Loucy (cell line): ENCODE measurements at regions not wholly inside any gene's neighbourhood (a gene's known extent, or its start where the extent isn't known, plus 50 kb on each side); places are given as distances from the start of the nearest gene placed in this dataset.

Experiments used
- H2AFZ ChIP-seq: fragments of 200-600 bp; sonication (generic); 2 replicates; pipeline ENCODE4 v1.6.0; 2016; ENCODE audit warnings: antibody characterized with exemption, mild to moderate bottlenecking, low read length, moderate library complexity
- H3F3A ChIP-seq: fragments of 200-600 bp; 2 replicates; pipeline ENCODE4 v1.6.0; 2016; ENCODE audit warnings: antibody characterized with exemption, low read depth, mild to moderate bottlenecking
- H3K27me3 ChIP-seq: fragments of 200-600 bp; sonication (generic); 2 replicates; pipeline ENCODE4 v1.6.1; 2014; ENCODE audit warnings: low read length, mild to moderate bottlenecking; ENCODE audit not compliant: insufficient read depth, poor library complexity, severe bottlenecking
- H3K36me3 ChIP-seq: fragments of 200-600 bp; sonication (generic); 2 replicates; pipeline ENCODE4 v1.6.1; 2016; ENCODE audit warnings: low read length; ENCODE audit not compliant: insufficient read depth
- H3K4me1 ChIP-seq: fragments of 200-600 bp; sonication (generic); 2 replicates; pipeline ENCODE4 v1.5.1; 2014; ENCODE audit warnings: low read length, mild to moderate bottlenecking; ENCODE audit not compliant: insufficient read depth, poor library complexity, severe bottlenecking
- H3K4me2 ChIP-seq: fragments of 200-600 bp; sonication (generic); 2 replicates; pipeline ENCODE4 v1.6.0; 2014; ENCODE audit warnings: antibody characterized with exemption, low read length, low read depth, mild to moderate bottlenecking; ENCODE audit not compliant: poor library complexity, severe bottlenecking
- H3K4me3 ChIP-seq: fragments of 200-600 bp; sonication (generic); 2 replicates; pipeline ENCODE4 v1.5.1; 2014; ENCODE audit warnings: low read length, mild to moderate bottlenecking, mixed read lengths; ENCODE audit not compliant: poor library complexity, severe bottlenecking
- H3K79me2 ChIP-seq: fragments of 200-600 bp; sonication (generic); 2 replicates; pipeline ENCODE4 v1.6.1; 2014; ENCODE audit warnings: low read length; ENCODE audit not compliant: insufficient read depth
- H3K9ac ChIP-seq: fragments of 200-600 bp; sonication (generic); 2 replicates; pipeline ENCODE4 v1.6.0; 2014; ENCODE audit warnings: mild to moderate bottlenecking, low read depth, low read length, moderate library complexity; ENCODE audit not compliant: poor library complexity, severe bottlenecking
- H3K9me2 ChIP-seq: fragments of 200-600 bp; sonication (generic); replicated peaks from 2 replicates; pipeline ENCODE4 v1.6.1; 2016; ENCODE audit warnings: low read depth, low read length, mixed read lengths
- H3K9me3 ChIP-seq: fragments of 200-600 bp; sonication (generic); 2 replicates; pipeline ENCODE4 v1.6.1; 2014; ENCODE audit warnings: mild to moderate bottlenecking, antibody characterized with exemption, low read length, low read depth; ENCODE audit not compliant: insufficient read depth
- H4K20me1 ChIP-seq: fragments of 200-600 bp; sonication (generic); 2 replicates; pipeline ENCODE4 v1.6.0; 2014; ENCODE audit warnings: antibody characterized with exemption, low read length, mild to moderate bottlenecking; ENCODE audit not compliant: insufficient read depth, poor library complexity, severe bottlenecking
- EZH2phosphoT487 ChIP-seq: fragments of 200-600 bp; IDR thresholded peaks from 2 replicates; pipeline ENCODE4 v1.6.1; 2018; ENCODE audit warnings: antibody characterized with exemption, mild to moderate bottlenecking, moderate library complexity, borderline replicate concordance
- TF ChIP-seq, protein P1 (sequence below): fragments of 200-600 bp; sonication (generic); conservative IDR thresholded peaks from 2 replicates; pipeline ENCODE4 v1.5.1; 2014; ENCODE audit warnings: mild to moderate bottlenecking, antibody characterized with exemption, low read length

DNA sequence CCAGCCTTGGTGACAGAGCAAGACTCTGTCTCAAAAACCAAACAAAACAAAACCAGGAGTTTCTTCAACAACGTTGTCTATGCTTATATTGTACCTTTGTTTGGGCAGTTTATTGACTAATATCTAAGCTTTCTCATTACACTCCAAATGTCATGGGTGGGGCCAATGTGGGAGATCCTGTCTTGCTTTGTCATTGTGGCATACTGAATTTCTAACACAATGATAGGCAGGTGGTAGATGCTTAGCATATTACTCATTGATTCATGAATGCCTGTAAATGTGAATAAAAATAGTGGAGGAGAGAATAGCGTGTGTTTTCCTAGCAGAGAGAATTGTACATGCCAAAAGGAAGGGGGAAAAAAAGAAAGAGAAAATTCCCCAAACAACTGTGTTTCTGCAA, 802.5 kb upstream of the EEF2KMT start:
- Histone ChIP-seq H3K4me2 (no peak overlapping the region), H3K9me2 (no peaks in the 10 kb centered on the region), H3K9ac (no peak overlapping the region), H3K36me3 (no peaks in the 10 kb centered on the region), H3K27me3 (no peaks in the 10 kb centered on the region), H3K79me2 (no peaks in the 10 kb centered on the region), H3F3A (no peaks in the 10 kb centered on the region), H2AFZ (no peak overlapping the region), H3K4me3 (no peak overlapping the region), H3K9me3 (no peaks in the 10 kb centered on the region), H3K4me1 (no peaks in the 10 kb centered on the region), H4K20me1 (no peaks in the 10 kb centered on the region)
- TF ChIP-seq, protein P1, sequence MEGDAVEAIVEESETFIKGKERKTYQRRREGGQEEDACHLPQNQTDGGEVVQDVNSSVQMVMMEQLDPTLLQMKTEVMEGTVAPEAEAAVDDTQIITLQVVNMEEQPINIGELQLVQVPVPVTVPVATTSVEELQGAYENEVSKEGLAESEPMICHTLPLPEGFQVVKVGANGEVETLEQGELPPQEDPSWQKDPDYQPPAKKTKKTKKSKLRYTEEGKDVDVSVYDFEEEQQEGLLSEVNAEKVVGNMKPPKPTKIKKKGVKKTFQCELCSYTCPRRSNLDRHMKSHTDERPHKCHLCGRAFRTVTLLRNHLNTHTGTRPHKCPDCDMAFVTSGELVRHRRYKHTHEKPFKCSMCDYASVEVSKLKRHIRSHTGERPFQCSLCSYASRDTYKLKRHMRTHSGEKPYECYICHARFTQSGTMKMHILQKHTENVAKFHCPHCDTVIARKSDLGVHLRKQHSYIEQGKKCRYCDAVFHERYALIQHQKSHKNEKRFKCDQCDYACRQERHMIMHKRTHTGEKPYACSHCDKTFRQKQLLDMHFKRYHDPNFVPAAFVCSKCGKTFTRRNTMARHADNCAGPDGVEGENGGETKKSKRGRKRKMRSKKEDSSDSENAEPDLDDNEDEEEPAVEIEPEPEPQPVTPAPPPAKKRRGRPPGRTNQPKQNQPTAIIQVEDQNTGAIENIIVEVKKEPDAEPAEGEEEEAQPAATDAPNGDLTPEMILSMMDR: no peak
- TF ChIP-seq EZH2phosphoT487: no peak

DNA sequence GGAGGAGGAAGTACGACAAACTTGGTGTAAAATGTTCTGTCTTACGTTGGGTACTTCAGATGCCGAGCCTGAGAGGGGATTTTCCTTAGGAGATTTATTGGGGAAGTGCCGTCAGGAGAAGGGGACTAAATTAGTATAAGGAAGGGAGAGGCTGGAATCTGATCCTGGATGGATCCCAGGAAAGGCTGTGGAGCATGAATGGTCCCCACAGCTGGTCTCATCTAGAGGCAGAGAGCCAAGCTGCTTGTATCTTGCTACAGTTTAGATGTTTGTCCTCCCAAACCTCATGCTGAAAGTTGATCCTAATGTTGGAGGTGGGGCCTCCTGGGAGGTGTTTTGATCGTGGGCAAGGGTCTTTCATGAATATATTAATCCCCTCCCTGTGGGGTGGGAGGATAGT, 798.4 kb upstream of the EEF2KMT start:
- no peak overlapping the region for H3K4me3 ChIP-seq
- no peak overlapping the region for H3K4me2 ChIP-seq
- no peaks in the 10 kb centered on the region for H3K27me3 ChIP-seq
- H3K4me1 ChIP-seq: no peaks in the 10 kb centered on the region
- no peaks in the 10 kb centered on the region for H3K36me3 ChIP-seq
- no peaks in the 10 kb centered on the region for H3K9me2 ChIP-seq
- no peaks in the 10 kb centered on the region for H3F3A ChIP-seq
- H3K9ac ChIP-seq: no peak overlapping the region
- TF ChIP-seq, protein P1: no peak
- no peak for TF ChIP-seq EZH2phosphoT487
- H3K79me2 ChIP-seq: no peaks in the 10 kb centered on the region
- H4K20me1 ChIP-seq: no peaks in the 10 kb centered on the region
- H2AFZ ChIP-seq: no peak overlapping the region
- no peaks in the 10 kb centered on the region for H3K9me3 ChIP-seq

DNA sequence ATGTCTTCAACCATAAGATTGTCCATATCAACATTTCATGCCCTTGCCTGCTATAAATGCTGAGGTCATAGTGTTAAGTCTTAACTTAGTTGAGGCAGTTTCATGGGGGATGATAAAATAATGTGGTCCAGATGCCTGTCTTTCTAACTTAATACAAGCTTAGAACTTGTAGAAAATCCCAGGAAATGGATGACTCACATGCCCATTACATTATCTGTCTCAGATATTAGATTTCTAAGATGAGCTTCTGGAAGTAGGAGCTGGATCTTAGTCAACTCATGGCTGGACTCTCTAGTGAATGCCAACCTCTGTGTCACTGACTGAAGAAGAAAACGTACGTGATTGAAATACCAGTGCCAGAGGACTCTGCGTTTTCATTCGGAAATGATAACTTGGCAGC, 797.5 kb upstream of the EEF2KMT start:
- no peak overlapping the region for H3K4me2 ChIP-seq
- no peak overlapping the region for H3K9ac ChIP-seq
- no peaks in the 10 kb centered on the region for H3F3A ChIP-seq
- H3K4me3 ChIP-seq: no peak overlapping the region
- H3K79me2 ChIP-seq: no peaks in the 10 kb centered on the region
- no peak overlapping the region for H2AFZ ChIP-seq
- TF ChIP-seq, protein P1: no peak
- TF ChIP-seq EZH2phosphoT487: no peak
- no peaks in the 10 kb centered on the region for H3K4me1 ChIP-seq
- no peaks in the 10 kb centered on the region for H3K9me3 ChIP-seq
- H3K9me2 ChIP-seq: no peaks in the 10 kb centered on the region
- no peaks in the 10 kb centered on the region for H3K27me3 ChIP-seq
- no peaks in the 10 kb centered on the region for H3K36me3 ChIP-seq
- no peaks in the 10 kb centered on the region for H4K20me1 ChIP-seq
